Lower leg skin (tissue), 4 donors: ENCODE measurements at regions not wholly inside any gene's neighbourhood (a gene's known extent, or its start where the extent isn't known, plus 50 kb on each side); places are given as distances from the start of the nearest gene placed in this dataset.
A peak's percentile ranks its signal among the peaks of the same experiment; 100 is the strongest.

Source experiments
- DNase-seq, 2 donors: peaks; one replicate each; pipeline ENCODE4 v3.0.0-alpha.2; 2019; ENCODE audit warnings: low spot score in 2 of 2
- H3K4me3 ChIP-seq: fragments of 200-600 bp; sonication (generic); 2 replicates; pipeline ENCODE4 v1.5.1; 2017; ENCODE audit warnings: mild to moderate bottlenecking, low read depth; ENCODE audit not compliant: poor library complexity, severe bottlenecking
- POLR2A ChIP-seq, 2 donors: fragments of 450-650 bp; IDR thresholded peaks; one replicate each; pipeline ENCODE4 v1.6.1; 2016 to 2017; ENCODE audit warnings: antibody characterized with exemption in 2 of 2, mild to moderate bottlenecking in 1 of 2, moderate library complexity in 1 of 2
- WGBS, 2 donors: methylation state at CpG; one replicate each; pipeline ENCODE4 v1.1.5; 2018; 5-methylcytosine and 5-hydroxymethylcytosine counted together
- intact Hi-C: fragments of 100-400 bp; cut with DNase I; formaldehyde crosslinking; loops from one replicate; pipeline ENCODE4 v1.15.0; 2023; ENCODE audit warnings: low total_unique reads
- TF ChIP-seq, protein P1 (sequence below), 3 donors: fragments of 450-650 bp; IDR thresholded peaks; one replicate each; pipeline ENCODE4 v1.5.1; 2016; ENCODE audit warnings: antibody characterized with exemption in 3 of 3, mild to moderate bottlenecking in 3 of 3, moderate library complexity in 2 of 3

DNA sequence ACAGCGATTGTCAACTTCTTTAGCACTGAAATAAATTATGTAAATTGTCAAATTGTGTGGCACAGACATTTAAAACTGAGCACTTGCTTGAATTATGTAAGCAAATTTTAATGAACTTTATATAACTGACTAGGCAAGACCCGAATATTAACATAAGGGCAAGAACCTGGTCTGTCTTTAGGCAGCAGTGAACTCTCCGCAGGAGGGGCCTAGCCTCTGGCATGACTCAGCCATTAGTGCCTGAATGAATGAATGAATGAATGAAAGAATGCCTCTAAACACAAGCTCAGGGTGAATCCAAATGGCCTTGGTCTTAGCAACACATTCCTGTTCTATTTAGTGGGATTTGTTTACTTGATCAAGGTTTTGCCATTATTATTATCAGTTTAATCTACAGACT is 654.7 kb upstream of the ARGLU1 start:
- no peak for DNase-seq
- WGBS, 2 donors, result 79 to 90% methylated on average over 3 of the region's 3 CpGs
- intact Hi-C loops, result no loop called here
- TF ChIP-seq, protein P1, sequence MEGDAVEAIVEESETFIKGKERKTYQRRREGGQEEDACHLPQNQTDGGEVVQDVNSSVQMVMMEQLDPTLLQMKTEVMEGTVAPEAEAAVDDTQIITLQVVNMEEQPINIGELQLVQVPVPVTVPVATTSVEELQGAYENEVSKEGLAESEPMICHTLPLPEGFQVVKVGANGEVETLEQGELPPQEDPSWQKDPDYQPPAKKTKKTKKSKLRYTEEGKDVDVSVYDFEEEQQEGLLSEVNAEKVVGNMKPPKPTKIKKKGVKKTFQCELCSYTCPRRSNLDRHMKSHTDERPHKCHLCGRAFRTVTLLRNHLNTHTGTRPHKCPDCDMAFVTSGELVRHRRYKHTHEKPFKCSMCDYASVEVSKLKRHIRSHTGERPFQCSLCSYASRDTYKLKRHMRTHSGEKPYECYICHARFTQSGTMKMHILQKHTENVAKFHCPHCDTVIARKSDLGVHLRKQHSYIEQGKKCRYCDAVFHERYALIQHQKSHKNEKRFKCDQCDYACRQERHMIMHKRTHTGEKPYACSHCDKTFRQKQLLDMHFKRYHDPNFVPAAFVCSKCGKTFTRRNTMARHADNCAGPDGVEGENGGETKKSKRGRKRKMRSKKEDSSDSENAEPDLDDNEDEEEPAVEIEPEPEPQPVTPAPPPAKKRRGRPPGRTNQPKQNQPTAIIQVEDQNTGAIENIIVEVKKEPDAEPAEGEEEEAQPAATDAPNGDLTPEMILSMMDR (IDR thresholded peaks at IDR 0.05), result no peak
- no peak for TF ChIP-seq POLR2A (IDR thresholded peaks at IDR 0.05)
- no peak overlapping the region for H3K4me3 ChIP-seq

DNA sequence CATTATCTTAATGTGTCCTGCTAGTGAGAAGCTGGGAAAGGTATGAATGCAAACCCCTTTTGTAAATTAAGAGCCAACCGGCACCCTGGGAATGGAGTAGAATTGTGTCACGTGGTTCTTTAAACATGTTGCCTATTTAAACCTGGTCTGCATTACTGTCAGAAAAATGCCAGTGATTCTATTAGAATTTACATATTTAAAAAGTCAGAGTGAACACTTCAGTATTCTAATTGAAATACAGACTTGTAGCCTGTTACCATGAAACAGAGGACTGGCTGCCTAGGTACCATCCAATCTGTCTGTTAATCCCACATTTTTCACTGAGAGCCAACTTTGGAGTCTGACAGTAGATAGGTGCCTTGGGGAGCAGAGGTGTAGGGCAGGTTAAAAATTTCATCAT is 652.3 kb upstream of the ARGLU1 start:
- no peak for DNase-seq
- TF ChIP-seq, protein P1 (IDR thresholded peaks at IDR 0.05), result no peak
- TF ChIP-seq POLR2A (IDR thresholded peaks at IDR 0.05), result no peak
- intact Hi-C loops, result no loop called here
- WGBS, 2 donors, result 79 to 93% methylated on average over 2 of the region's 2 CpGs
- no peak overlapping the region for H3K4me3 ChIP-seq

DNA sequence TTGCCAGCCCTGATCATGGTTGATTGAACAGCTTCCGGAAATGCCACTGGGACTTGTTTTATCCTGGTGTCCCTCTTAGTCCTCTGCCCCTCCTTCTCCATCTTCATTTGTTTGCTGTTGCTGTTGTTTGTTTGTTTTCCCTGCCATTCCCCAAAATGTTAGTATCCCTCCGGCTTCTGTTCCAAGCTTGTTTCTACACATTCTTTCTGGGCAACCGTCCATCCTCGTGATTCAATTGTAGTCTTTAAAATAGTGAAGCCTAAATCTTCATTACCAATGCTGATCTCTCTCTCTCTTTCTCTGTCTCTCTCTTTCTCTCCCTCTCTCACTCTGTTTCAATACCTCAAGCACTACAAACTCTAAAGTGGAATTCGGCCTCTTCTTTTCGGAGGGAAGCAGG is 649.3 kb upstream of the ARGLU1 start:
- intact Hi-C loops, result no loop called here
- no peak for TF ChIP-seq POLR2A (IDR thresholded peaks at IDR 0.05)
- TF ChIP-seq, protein P1 (IDR thresholded peaks at IDR 0.05), result no peak
- no peak overlapping the region for H3K4me3 ChIP-seq
- WGBS, 2 donors, result 61 to 64% methylated on average over 6 of the region's 6 CpGs
- DNase-seq, result no peak

DNA sequence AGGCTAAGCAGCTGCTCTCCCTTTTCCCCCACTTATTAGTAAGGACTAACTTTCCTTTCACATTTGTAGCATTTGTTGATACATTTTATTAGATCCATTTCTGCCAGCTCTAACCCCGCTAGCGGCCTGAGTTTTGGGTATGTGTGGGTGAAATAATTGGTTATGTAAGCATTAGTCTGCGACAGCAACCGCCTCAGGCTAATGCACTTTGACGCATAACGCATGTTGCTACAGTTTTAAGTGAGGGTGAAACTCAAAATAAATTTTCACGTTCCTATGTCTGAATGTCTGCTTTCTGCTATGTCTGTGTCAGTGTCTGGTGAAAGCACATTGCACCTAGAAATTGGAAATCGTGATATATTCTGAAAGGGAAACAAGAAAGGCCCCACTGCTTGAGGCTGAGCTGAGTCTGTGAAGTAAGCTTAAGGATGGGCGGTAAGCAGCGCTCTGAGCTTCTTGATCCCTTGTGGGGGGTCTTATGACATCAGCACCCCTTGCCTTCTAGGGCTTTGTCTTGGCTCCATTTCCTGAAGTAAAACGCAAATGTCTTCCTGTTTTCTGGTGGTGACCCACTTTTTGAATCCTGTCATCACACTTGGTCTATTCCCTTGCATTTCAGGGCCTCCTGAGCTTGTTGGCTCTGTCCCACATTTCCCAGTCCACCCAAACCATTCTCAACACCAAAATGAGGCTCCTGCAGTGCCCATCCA is 648.3 kb upstream of the ARGLU1 start:
- H3K4me3 ChIP-seq, result no peak overlapping the region
- TF ChIP-seq, protein P1 (IDR thresholded peaks at IDR 0.05), result no peak
- no peak for TF ChIP-seq POLR2A (IDR thresholded peaks at IDR 0.05)
- intact Hi-C loops, result no loop called here
- WGBS, 2 donors, result 51 to 67% methylated on average over 11 of the region's 11 CpGs
- no peak for DNase-seq

DNA sequence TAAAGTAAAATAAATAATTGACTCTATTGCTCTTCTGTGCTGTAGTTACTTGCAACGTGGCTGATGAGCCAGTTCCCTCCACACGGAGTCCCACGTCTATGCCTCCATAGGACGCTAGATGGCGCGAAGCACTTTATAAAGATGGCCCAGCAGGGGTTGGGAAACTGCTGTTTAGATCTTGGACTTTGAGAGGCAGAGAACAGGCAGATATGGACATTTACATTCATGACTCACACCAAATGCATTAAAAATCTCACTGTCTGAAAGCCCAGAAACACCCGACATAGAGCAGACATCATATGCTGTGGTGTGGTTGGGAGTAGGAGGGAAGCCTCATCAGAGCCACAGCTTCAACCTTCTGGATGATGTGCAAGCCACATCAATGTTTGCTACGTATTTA is 643.1 kb upstream of the ARGLU1 start:
- peak; percentile 53 to 91 for DNase-seq
- WGBS, 2 donors, result 8 to 9% methylated on average over 8 of the region's 8 CpGs
- no peak overlapping the region for H3K4me3 ChIP-seq

More for the DNA sequence above, 643.1 kb upstream of the ARGLU1 start:
- TF ChIP-seq POLR2A (IDR thresholded peaks at IDR 0.05), result no peak
- TF ChIP-seq, protein P1 (IDR thresholded peaks at IDR 0.05), result peak in 1 of 3 donors; percentile 59
- intact Hi-C loops, result no loop called here
